HepG2 (cell line): ENCODE measurements at regions not wholly inside any gene's neighbourhood (a gene's known extent, or its start where the extent isn't known, plus 50 kb on each side); places are given as distances from the start of the nearest gene placed in this dataset.

ENCODE experiments used
- BATF2 ChIP-seq: sonication (generic); formaldehyde crosslinking; IDR thresholded peaks from 2 replicates; pipeline ENCODE4 v1.8.0; 2022; ENCODE audit warnings: mild to moderate bottlenecking, missing genetic modification reagents, moderate library complexity
- HDAC6 ChIP-seq: fragments of 200-600 bp; sonication (generic); IDR thresholded peaks from 2 replicates; pipeline ENCODE4 v1.7.0; 2017; ENCODE audit warnings: mild to moderate bottlenecking, antibody characterized with exemption, low read length, low read depth
- MLLT10 ChIP-seq: sonication (generic); formaldehyde crosslinking; IDR thresholded peaks from 2 replicates; pipeline ENCODE4 v1.4.0; 2020; ENCODE audit warnings: missing genetic modification reagents
- NR3C1 ChIP-seq: sonication (generic); formaldehyde crosslinking; IDR thresholded peaks from 2 replicates; pipeline ENCODE4 v1.4.0; 2020; ENCODE audit warnings: missing genetic modification reagents
- ZFP41 ChIP-seq: sonication (generic); formaldehyde crosslinking; IDR thresholded peaks from 2 replicates; pipeline ENCODE4 v1.4.0; 2020; ENCODE audit warnings: mild to moderate bottlenecking, missing genetic modification reagents, borderline replicate concordance
- ZNF335 ChIP-seq: sonication (generic); formaldehyde crosslinking; IDR thresholded peaks from 2 replicates; pipeline ENCODE4 v1.4.0; 2020; ENCODE audit warnings: missing genetic modification reagents

- TF ChIP-seq MLLT10: no peak
- TF ChIP-seq ZFP41 (CRISPR knock-in tag): no peak
- TF ChIP-seq NR3C1 (CRISPR knock-in tag): no peak
- no peak for TF ChIP-seq HDAC6
- no peak for TF ChIP-seq ZNF335 (CRISPR knock-in tag)
- no peak for TF ChIP-seq BATF2 (CRISPR knock-in tag)
Measured at GRCh38 chr12:102533483-102534215, 53.3 kb upstream of the IGF1 start (continued).
